Activated CD8-positive, alpha-beta memory T cell treated with anti-CD3 and anti-CD28 coated beads for 48 hours (primary cell): ENCODE measurements at regions not wholly inside any gene's neighbourhood (a gene's known extent, or its start where the extent isn't known, plus 50 kb on each side); places are given as distances from the start of the nearest gene placed in this dataset.

Experiments used
- DNase-seq, 3 experiments: peaks; one replicate each; pipeline ENCODE4 v3.0.0-alpha.2; 2020; ENCODE audit warnings: low read depth in 2 of 3, low spot score in 2 of 3

DNA sequence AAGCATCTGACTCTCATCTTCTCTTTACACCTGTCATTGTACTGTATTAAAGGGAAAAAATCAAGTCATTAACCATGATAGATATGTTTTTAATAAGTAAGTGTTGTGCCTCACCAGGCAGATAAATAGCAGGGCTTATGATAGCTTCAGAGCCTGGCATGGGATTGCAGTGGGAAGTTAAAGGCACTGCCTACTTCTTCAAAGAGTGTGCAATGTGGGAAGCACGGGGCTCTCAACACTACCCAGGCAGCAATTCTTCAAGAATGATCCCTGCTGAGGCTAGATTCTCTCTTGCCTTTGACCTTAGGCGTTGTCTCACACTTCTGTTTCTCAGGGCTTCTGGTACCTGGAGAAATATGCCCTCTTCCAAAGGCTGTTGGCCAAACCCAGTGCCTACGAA is 297.3 kb downstream of the MAF start:
- DNase-seq, result no peak

DNA sequence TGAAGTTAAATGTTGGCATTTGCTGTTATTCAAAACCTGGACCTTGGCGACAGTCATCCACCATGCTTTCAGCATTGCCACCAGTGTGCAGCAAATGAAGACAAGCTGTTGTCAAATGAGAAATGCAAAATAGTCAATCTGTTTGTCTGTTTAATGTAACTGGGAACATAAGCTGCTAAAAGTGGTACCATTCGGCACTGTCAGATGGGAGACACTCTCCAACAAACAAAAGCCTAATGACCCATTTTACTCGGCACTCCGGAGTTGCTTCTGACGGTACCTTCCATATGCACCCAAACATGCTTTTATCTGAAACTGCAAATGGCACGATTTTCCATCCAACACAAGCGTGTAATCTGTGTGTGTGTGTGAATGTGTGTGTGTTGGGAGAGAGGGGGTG is 297.8 kb downstream of the MAF start:
- no peak for DNase-seq

DNA sequence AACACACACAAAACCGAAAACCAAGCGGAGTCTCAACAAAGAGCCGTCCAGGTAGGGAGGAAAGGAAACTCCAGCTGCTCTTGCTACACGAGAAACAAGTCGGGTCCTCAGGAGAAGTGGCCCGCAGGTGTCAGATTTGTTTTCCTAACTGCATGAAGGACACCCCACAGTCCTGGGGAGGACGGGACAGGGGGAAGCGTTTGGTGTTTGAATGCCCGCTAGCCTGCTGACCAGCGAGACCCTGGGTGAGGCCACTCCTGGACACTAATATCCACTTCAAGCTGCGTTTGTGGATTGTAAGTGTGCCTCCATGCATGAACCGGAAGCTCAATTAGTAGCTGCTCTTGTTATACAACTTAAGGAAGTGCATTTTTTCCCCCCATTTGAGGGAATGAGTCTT is 299.5 kb downstream of the MAF start:
- no peak for DNase-seq

DNA sequence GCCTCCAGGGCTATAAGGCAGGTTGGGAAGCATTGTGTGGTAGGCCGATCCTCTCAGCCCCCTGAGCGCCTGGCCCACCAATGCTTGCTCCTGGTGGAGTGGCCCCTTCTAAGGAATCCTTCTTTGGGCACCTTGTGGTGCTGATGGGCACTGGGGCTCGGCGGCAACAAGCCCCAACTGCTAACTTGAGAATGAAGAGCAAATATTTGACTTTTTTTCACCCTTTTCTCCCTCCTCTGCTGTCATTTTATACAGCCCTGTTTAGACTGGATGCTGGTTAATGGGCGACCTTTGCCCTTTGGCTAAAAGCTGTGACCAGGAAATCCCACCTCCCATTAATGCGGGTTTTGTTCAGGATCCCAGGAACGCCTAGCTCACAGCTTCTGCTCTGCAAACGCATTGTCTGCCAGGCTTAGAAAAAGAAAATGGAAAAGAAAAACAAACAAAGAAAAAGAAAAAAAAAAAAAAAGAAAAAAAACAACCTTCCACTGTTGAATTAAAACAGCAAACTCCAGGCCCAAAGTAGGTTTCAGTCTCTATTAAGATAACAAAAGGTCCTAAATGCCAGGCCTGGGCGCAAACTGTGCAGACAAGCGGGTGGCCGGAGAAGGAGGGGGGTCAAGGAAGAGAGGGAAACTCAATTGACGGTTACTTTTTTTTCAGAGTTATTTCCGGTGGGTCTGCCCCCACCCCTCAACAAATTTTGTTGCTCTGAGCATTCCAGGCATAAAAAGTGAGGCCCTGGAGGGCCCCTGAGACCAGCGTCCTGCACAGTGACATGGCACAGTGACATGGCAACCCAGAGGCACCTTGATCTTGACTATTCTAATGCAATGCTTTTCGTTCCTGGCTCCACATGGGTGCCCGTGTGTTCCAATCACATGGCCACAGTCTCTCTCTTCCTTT is 301.4 kb downstream of the MAF start:
- no peak for DNase-seq

DNA sequence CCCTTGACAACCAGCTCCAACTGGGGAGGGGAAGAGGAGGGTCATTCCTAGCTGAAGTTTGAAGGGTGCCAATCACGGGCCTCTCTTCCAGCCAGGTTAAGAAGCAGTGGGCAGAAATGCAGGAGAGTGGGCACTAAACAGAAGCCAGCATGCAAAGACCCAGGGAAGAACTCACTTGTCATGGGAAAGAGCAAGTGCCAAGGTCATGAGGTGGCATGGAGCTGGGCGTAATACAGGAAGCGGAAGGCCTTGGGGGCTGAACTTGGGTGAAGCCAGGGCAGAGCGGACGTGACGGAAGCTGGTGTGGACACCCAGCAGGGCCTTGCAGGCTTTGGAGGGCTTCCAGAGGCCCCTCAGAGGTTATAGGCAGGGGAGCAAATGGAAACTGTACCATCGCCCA is 302.1 kb downstream of the MAF start:
- no peak for DNase-seq

DNA sequence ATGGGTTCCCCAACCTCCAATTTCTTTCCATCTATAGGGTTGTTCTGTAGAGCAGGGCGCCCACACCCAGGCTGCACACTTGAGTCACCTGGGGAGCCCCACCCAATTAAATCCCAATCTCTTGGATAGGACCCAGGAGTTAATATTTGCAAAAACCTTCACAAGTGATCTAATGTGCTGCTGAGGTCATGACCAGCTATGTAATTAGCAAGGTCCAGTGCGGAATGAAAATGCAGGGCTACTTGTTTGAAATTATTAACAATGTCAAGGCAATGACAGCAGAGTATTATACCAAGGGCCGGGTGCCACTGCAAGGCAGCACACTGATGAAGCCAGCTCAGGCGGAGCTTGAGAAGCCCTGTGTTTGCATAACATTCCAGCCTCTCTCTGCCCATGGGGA is 302.7 kb downstream of the MAF start:
- no peak for DNase-seq

DNA sequence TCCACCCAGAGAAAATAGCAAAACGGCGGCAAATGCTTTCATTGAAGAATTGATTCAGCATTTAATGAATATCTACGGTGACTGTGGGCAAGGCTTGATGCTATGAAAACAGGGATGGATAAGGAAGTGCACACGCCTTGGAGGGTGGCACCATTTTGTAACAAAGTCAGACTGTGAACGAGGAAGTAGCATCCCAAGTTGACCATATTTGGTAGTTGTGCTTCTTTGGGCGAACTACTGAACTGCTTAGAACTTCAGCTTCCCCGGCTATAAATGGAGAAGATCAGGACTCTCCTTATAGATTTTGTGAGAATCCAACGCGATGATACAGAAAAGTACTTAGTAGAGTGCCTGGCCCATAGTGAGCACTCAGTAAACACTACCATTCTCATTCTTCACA is 303.2 kb downstream of the MAF start:
- no peak for DNase-seq

DNA sequence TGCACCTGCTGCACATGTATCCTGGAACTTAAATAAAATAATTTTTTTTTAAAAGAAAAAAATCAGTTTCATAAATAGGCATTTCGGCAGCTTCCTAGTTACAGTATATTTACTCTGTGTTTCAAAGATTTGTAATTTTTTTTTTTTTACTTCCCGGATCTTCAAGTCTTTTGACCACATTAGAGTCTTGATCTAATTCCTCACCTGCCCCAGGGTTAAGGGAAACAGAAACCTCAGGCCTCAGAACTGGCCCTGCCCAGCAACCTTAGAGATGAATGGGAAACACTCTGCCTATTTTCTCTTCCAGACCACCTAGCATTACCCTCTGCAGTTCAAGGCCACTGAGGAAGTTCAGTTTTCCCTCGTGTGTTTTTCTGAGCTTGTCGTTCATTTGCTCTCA is 304.0 kb downstream of the MAF start:
- DNase-seq, result no peak

DNA sequence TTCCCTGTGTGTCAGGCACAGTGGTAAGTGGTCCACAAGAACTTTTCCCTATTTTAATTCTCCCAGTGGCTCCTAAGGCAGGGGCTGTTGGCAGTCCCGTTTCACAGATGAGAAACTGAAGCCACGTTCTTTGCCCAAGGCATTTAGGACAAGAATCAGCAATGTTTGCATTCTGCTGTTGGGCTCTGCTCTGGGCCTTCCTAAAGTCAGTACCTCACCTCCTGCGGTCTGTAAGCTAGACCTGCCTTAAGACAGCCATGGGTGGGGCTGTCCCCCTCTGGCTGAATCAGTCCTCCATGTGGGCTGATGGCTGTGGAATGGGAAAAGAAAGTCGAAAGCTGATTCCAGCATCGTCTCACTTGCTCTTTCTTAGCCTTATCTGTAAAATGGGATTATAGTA is 304.8 kb downstream of the MAF start:
- DNase-seq, result no peak

DNA sequence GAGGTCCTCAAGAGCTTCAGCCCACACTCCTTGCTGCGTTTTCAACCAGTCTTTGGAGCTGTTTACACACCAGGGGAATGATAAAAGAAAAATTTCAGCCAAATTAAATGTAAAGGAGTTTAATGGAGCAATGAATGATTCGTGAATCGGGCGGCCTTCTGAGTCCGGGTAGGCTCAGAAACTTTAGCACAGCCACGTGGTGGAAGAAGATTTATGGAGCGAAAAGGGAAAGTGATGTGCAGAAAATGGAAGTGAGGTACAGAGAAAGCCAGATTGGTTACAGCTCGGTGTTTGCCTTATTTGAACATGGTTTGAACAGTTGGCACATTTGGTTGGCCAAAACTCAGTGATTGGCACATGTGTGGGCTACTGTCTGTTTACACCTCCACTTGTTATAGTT is 305.4 kb downstream of the MAF start:
- no peak for DNase-seq

DNA sequence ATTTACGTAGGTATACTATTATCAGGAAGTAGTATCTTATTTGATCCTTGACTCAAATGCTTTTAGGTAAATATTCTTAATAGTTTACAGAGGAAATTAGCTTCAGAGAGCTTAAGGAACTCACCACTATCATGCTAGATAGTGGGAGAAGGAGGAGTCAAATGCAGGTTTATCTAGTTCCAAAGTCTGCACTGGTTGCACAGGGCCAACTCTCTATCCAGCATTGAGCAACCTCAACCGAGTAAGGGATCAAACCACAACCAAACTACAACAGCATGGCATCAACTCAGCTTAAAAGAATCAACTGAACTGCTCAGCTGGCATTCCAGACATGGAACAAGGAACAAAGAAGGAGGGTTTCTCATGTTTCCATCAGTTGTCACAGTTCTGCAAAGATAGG is 306.0 kb downstream of the MAF start:
- DNase-seq, result no peak

DNA sequence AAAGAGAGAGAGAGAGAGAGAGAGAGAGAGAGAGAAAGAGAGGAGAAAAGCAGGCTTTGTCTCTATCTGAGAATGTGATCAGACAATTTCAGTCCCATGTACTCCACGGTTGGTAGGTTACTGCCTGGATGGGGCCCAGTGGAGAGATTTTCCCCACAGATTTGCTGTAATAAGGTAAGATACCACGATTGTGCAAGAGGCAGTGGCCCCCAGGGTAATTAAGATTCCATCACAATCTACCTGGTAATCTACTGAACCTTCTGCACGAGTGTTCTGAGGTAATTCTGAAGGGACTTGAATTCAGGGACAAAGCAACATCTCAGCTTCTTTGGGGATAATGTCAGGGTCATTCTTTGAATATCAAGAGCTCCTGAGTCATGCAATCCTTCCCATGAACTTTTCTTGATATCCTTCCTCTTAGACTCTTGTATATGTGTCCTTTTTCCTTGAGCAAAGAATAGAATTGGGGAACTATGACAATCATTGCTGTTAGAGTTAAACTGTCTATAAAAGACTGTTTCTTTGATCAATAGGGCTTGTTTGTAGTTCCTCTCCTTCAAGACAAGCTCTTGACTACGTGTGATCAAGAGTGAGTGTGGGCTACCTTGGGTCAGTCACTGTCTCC is 306.6 kb downstream of the MAF start:
- DNase-seq, result no peak

DNA sequence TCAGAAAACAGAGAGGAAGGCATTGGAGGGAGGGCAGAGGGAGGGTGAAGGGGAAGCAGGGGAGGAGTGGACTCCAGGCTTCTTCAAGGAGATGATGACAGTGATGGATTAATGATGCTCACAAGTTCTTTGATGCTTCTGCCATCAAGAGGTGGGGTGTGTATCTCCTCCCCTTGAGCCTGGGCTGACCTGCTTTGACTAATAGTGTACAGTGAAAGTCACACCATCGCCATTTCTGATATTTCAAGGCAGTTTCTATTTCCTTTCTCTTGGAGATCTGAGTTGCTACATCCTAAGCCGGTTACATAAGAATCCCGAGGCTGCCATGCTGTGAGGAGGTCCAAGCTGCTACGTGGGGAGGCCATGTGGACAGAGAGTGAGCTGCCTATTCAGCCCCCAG is 312.5 kb downstream of the MAF start:
- DNase-seq, result no peak

DNA sequence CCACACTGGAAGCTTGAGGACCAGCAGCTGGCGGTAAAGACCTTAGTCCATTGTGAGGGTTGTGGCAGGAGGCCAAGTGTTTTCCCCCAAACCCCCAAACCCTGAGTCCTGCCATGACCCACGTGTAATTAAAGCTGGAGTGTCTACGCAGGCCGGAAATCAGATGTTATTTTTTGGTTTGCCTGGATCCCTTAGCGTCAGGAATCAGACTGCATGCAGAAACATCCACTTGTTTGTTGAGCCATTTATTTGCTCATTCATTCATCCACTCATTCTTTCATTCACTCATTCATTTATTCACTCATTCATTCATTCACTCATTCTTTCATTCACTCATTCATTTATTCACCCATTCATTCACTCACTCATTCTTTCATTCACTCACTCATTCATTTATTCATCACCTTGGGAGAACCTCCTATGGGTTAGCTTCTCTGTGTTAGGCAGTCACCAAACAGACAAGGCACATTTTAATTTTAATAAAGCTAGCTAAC is 313.1 kb downstream of the MAF start:
- DNase-seq, result no peak

DNA sequence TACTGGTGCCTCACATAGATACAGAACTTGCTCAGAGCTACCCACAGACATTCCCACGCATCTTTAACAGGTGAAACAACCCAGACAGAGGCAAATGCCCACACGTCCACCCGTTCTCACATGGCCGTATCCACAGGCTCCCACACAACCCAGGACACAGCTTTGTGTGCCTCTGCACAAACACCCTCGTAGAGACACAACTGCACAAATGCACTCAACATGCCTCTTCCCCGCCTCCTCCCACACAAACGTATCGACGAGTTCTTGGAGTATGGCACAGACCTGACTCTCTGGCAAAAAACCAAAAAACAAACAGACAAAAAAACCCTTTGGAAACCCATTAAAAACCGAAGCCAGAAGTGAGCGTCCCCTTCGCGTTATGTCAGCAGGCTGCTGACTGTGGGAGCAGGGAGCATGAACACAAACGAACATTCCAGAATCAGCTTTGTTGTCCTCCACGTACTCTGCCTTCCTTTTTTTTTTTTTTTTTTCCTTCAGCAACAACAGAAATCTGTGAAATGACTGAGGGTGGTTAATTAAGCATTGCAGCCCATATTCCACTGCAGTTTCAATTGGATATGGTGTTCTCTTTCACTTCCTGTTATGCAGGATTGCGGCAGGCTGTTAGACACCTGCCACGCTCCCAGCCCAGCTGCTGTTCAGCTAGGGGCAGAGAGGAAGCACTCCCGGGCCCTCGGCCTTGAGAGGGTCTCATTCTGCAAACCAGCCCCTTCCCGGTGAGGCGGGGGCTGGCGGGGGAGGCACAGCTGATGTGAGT is 313.7 kb downstream of the MAF start:
- no peak for DNase-seq

DNA sequence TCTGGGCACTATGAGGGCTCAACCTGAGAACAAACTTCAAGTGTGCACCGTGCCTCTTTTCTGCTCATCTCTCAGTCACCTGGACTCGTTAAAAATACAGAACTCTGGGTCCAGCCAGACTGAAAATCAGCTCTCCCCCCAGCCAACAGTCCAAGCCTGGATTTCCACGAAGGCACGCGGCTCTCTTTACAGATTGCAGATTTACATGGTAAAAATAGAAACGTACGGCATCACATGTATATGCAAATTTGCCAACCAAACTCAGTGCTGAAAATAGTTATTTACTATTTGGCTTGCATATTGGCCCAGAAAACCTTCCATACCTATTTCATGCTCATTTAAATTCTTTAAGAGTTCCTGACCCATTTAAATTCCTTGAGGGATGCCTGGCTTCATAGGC is 315.8 kb downstream of the MAF start:
- no peak for DNase-seq

DNA sequence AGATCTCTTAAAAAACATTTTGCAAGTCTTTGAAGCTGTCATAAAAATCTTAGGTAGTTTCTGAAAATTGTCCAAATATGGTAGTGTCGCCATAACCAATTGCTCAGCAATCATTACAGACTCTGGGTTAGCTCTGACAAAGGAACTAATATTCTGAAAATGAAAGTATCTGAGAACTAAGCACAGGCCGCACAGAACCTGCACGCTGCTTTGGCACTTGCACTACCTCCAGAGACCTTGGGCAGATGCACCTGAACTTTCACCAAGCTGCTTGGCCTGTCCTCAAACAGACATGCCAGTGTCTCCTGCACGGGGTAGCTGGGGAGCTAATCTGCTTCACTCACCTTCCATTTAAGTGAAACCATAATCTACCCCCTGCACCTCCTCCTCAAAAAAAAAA is 317.0 kb downstream of the MAF start:
- DNase-seq, result no peak

DNA sequence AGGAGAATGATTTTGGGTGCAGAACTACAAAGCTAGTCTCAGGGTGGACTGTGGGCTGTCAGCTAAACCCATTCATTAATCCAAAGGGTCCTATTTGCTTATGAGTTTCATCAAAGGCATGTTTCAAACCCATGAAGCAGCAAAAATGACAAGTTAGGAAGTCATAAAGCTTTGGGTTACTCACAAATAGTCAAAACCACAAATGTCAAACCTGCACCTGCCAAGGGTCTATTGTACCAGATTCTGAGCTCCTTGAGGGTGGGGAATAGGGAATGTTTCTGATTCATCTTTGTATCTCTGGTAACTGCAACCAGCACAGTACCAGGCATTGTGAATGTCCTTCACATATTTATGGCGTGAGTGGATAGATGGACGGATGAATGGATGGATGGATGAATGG is 317.7 kb downstream of the MAF start:
- no peak for DNase-seq

DNA sequence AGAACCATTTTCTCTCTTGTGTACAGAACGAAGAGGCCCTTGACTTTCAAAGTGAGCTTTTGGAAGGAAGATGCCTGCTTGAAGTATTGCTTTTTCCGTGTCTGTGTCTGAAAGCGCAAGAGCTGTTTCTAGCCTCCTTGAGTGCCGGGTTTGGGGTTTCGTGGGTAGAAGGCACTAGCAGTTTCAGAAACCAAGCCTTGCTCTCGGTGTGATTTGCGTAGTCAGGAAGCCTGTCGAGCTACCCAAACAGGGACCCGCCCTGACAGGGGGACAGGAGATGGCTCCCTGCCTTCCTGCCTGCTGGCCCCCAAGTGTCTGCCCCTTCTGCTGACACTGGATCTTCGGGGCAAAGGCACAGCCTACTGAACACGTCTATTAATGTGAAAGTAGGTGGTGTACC is 322.0 kb downstream of the MAF start:
- DNase-seq, result peak in 2 of 3 experiments; percentile 32 to 42

DNA sequence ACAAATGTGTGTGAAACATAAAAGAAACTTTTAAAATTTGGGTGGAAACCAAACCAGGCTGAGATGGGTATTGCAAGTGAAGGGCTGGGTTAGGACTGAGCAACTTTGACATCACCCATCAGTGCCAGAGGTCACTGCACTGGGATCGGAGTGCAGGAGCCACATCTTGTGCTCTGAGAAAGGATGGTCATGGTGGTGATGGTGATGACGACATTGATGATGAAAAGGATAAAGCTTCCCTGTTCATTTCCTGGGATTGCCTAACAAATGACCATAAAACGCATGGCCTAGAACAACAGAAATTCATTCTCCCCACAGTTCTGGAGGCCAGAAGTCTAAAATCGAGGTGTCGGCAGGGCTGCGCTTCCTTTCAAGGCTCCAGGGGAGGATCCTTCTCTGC is 324.0 kb downstream of the MAF start:
- no peak for DNase-seq

DNA sequence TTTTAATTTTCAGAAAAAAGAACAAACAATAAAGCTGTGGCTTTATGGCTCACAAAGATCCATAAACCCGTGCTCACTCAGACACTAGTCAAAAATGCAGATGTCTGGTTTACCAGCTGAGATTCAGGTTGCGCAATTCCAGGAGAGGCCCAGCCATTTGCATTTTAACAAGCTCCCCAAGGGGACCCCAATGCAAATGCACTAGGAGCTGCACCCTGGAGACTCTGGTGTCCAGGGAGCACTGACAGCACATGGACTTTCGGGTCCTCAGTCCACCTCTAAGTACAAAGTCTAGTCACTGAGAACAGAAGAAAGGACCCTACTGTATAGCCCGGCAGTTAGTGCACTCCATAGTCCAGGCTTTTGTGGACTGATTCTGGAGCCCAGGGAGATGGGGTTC is 326.3 kb downstream of the MAF start:
- DNase-seq, result no peak

DNA sequence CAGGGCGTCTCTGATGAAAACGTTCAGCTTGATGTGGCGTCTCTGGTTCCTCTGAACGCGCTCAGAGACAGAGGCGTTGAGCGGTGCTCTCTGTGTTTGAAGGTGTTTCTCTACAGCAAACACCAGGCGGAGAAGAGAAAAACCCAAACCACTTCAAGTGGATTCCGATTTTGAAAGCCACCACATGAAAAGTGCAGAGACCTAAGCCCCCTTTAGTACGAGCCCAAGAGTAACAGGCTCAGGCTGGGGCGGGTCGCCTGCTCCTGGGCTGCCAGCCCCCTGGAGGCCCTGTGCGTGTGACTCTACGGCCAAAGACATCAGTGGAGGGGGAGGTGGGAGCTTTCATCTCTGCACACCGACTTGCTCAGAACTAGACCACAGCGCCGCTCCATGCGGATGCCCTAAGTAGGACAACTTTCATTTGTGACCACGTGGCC is 328.4 kb downstream of the MAF start:
- peak in 2 of 3 experiments; percentile 40 to 54 for DNase-seq
